ENCODE measurements at regions not wholly inside any gene's neighbourhood (a gene's known extent, or its start where the extent isn't known, plus 50 kb on each side); places are given as distances from the start of the nearest gene placed in this dataset.
"Not testable (repeated sequence)": the region's sequence is repeated elsewhere in the genome, so short reads cannot be mapped to it uniquely, and the experiment has no call there.

DNA sequence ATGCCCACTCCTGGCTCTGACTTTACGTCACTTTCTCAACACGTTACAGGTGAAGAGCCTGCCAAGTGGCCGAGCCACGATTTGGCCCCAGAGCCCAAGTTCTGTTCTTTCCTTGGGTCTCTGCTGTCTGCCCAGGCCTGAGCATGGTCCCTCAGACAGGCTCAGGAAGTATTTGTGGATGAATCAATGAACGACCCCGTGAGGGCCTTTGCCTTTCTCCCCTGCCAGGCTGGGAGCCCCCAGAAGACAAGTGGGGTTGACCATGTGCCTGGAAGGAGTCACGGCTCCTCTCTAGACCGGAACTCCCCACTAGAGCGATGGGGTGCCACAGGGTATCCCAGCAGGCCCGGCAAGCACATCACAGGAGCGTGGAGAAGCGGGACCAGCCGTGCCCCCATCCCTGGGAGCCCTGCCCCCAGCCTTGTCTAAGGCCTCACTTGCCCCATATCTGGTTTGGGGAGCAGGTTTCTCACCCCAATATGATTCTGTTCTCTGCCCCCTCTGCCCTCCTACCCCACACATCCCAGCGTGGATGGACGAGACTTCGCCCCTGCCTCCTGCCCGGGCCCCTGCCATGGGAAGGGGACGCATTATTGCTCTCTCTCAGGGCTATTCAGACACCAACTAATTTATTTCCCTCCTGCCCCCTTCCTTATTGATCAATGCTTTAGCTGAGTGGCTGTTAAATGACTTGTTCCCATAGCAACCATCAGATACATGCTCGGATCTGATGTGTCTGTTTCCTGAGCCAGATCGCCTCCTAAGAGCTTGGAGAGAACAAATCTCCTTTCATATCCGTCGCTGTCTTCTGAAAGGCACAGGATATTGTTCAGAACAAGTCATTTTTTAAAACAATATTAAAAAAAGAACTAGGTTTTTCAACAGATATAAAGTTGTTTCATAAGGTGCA, 69.0 kb downstream of the DIO3 start:
- Mint-ChIP-seq H3K4me3 (ENCODE audit: unreplicated experiment) (no peak overlapping the region), H3K27me3 (ENCODE audit: unreplicated experiment) (peaks cover 10% of the 10 kb centered on the region), H3K4me1 (ENCODE audit: low read depth, unreplicated experiment) (peaks cover 4% of the 10 kb centered on the region), H3K36me3 (ENCODE audit: unreplicated experiment) (peaks cover 12% of the 10 kb centered on the region), H3K27ac (ENCODE audit: unreplicated experiment) (no peak overlapping the region), H3K9me3 (ENCODE audit: unreplicated experiment) (peaks cover 5% of the 10 kb centered on the region)
- DNase-seq = no peak
- TF ChIP-seq, protein P1, sequence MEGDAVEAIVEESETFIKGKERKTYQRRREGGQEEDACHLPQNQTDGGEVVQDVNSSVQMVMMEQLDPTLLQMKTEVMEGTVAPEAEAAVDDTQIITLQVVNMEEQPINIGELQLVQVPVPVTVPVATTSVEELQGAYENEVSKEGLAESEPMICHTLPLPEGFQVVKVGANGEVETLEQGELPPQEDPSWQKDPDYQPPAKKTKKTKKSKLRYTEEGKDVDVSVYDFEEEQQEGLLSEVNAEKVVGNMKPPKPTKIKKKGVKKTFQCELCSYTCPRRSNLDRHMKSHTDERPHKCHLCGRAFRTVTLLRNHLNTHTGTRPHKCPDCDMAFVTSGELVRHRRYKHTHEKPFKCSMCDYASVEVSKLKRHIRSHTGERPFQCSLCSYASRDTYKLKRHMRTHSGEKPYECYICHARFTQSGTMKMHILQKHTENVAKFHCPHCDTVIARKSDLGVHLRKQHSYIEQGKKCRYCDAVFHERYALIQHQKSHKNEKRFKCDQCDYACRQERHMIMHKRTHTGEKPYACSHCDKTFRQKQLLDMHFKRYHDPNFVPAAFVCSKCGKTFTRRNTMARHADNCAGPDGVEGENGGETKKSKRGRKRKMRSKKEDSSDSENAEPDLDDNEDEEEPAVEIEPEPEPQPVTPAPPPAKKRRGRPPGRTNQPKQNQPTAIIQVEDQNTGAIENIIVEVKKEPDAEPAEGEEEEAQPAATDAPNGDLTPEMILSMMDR (IDR thresholded peaks at IDR 0.05; ENCODE audit: partially characterized antibody, unreplicated experiment) = no peak

DNA sequence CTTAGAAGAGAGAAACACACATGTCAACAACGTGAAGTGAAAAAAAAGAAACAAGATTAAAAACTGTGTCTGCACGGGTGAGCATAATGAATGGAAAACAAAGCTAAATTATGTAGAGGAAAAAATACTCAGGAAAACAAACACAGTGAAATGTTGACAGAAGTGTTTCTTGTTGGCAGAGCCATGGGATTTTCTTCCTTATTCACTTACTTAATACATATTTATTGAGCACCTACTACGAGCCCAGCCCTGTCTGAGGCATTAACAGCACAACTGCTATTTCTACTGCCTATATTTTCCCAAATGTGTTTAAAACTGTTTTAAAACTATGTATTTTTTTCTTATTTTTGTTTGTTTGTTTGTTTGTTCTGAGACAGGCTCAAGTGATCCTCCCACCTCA, 69.9 kb downstream of the DIO3 start:
- Mint-ChIP-seq H3K27me3 (ENCODE audit: unreplicated experiment) (peaks cover 6% of the 10 kb centered on the region), H3K36me3 (ENCODE audit: unreplicated experiment) (peaks cover 6% of the 10 kb centered on the region), H3K27ac (ENCODE audit: unreplicated experiment) (no peak overlapping the region), H3K9me3 (ENCODE audit: unreplicated experiment) (peaks cover 5% of the 10 kb centered on the region), H3K4me3 (ENCODE audit: unreplicated experiment) (no peak overlapping the region), H3K4me1 (ENCODE audit: low read depth, unreplicated experiment) (peaks cover 4% of the 10 kb centered on the region)
- no peak for DNase-seq
- TF ChIP-seq, protein P1 (IDR thresholded peaks at IDR 0.05; ENCODE audit: partially characterized antibody, unreplicated experiment) = no peak

DNA sequence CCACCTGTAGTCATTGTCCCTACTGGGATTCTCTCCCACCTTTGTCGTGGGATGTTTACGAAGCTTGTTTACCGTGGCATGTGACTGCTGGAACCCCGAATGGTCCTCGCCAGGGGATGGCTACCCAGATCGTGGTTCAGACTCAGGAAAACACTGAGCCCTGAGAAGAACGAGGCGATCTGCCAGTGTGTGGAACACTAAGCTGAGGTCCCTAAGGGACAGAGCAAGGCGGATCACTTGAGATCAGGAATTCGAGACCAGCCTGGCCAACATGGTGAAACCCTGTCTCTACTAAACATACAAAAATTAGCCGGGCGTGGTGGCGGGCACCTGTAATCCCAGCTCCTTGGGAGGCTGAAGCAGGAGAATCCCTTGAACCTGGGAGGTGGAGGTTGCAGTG, 70.7 kb downstream of the DIO3 start:
- not testable (repeated sequence) for H3K9me3 Mint-ChIP-seq (ENCODE audit: unreplicated experiment); H3K4me3 Mint-ChIP-seq (ENCODE audit: unreplicated experiment)

DNA sequence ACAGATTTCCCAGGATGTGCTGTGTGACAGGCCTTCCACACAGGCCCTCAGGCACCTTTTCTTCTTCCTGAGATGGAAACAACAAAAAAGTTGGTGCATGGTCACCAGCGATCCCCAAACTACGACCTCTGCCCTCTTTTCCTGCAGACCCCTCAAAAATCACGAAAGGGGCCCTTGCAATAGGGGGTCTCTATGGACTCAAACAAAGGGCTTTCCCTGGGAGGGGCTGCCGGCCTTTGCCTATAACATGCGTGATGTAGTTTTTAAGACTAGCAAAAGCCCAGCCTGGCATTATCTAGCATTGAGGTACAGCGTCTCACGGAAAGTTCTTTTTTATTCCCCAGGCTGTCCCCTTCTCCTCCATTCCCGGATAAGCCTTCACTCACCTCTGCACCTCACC, 71.2 kb downstream of the DIO3 start:
- H3K27ac Mint-ChIP-seq (ENCODE audit: unreplicated experiment) = no peak overlapping the region
- DNase-seq = no peak
- no peak overlapping the region for H3K4me3 Mint-ChIP-seq (ENCODE audit: unreplicated experiment)
- TF ChIP-seq, protein P1 (IDR thresholded peaks at IDR 0.05; ENCODE audit: partially characterized antibody, unreplicated experiment) = no peak
- peaks cover 4% of the 10 kb centered on the region for H3K4me1 Mint-ChIP-seq (ENCODE audit: low read depth, unreplicated experiment)
- H3K27me3 Mint-ChIP-seq (ENCODE audit: unreplicated experiment) = peaks cover 2% of the 10 kb centered on the region
- peaks cover 6% of the 10 kb centered on the region for H3K36me3 Mint-ChIP-seq (ENCODE audit: unreplicated experiment)
- peaks cover 5% of the 10 kb centered on the region for H3K9me3 Mint-ChIP-seq (ENCODE audit: unreplicated experiment)

More for the DNA sequence above, 70.7 kb downstream of the DIO3 start:
- not testable (repeated sequence) for H3K27ac Mint-ChIP-seq (ENCODE audit: unreplicated experiment); DNase-seq; H3K27me3 Mint-ChIP-seq (ENCODE audit: unreplicated experiment); H3K4me1 Mint-ChIP-seq (ENCODE audit: low read depth, unreplicated experiment); H3K36me3 Mint-ChIP-seq (ENCODE audit: unreplicated experiment)

DNA sequence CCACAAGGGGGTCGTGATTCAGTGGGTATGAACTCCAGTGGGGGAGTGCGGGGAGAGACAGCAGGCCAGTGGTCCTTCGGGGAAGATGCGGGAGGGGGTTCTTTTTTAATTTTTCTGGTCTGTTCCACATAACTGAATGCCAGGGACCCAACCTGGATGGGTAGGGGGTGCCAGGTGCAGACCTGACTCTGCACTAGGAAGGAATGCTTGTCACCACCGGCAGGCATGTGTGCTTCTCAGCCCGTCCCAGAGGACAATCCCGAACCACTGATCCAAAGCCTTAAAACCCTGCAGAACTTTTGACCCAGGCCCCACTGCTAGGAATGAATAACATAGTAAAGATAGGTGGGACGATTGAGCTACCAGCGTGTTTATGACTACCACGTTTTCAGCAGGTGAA, 72.0 kb downstream of the DIO3 start:
- no peak for DNase-seq
- peaks cover 4% of the 10 kb centered on the region for H3K4me1 Mint-ChIP-seq (ENCODE audit: low read depth, unreplicated experiment)
- TF ChIP-seq, protein P1 (IDR thresholded peaks at IDR 0.05; ENCODE audit: partially characterized antibody, unreplicated experiment) = no peak
- H3K27ac Mint-ChIP-seq (ENCODE audit: unreplicated experiment) = no peak overlapping the region
- H3K27me3 Mint-ChIP-seq (ENCODE audit: unreplicated experiment) = peaks cover 2% of the 10 kb centered on the region
- no peak overlapping the region for H3K4me3 Mint-ChIP-seq (ENCODE audit: unreplicated experiment)
- peaks cover 5% of the 10 kb centered on the region for H3K9me3 Mint-ChIP-seq (ENCODE audit: unreplicated experiment)
- peaks cover 6% of the 10 kb centered on the region for H3K36me3 Mint-ChIP-seq (ENCODE audit: unreplicated experiment)

All from glutamatergic neuron (in vitro differentiated cells).